HG02588 (cell line): ENCODE measurements at regions not wholly inside any gene's neighbourhood (a gene's known extent, or its start where the extent isn't known, plus 50 kb on each side); places are given as distances from the start of the nearest gene placed in this dataset.
A peak's percentile ranks its signal among the peaks of the same experiment; 100 is the strongest.

Source experiments
- ATAC-seq: cut with Tn5 transposase; IDR thresholded peaks from one replicate; pipeline ENCODE4 v1.9.1; 2021; ENCODE audit warnings: mild to moderate bottlenecking, moderate library complexity; ENCODE audit not compliant: unreplicated experiment

- no peak for ATAC-seq
Observed at GRCh38 chr9:94159069-94159939, 75.0 kb downstream of the PTPDC1 start.

- ATAC-seq, result no peak
Observed at GRCh38 chr9:94160594-94161501, 76.6 kb downstream of the PTPDC1 start.

- no peak for ATAC-seq
Observed at GRCh38 chr9:94161673-94162072, 77.4 kb downstream of the PTPDC1 start.

GRCh38 chr9:94164806-94165549 is 80.7 kb downstream of the PTPDC1 start:
- no peak for ATAC-seq

- peak; percentile 89 for ATAC-seq
Observed at GRCh38 chr9:94165592-94166235, 81.5 kb downstream of the PTPDC1 start.

GRCh38 chr9:94166236-94166975 is 82.1 kb downstream of the PTPDC1 start:
- ATAC-seq, result peak; percentile 55

GRCh38 chr9:94166976-94167346 is 82.7 kb downstream of the PTPDC1 start:
- ATAC-seq, result no peak

GRCh38 chr9:94167376-94167890 is 83.2 kb downstream of the PTPDC1 start:
- ATAC-seq, result no peak

- no peak for ATAC-seq
Observed at GRCh38 chr9:94168203-94169000, 84.1 kb downstream of the PTPDC1 start.

- ATAC-seq, result no peak
Observed at GRCh38 chr9:94169968-94170367, 85.7 kb downstream of the PTPDC1 start.

- no peak for ATAC-seq
Observed at GRCh38 chr9:94173632-94174031, 85.5 kb upstream of the ZNF169 start.

- no peak for ATAC-seq
Observed at GRCh38 chr9:94174164-94174563, 84.9 kb upstream of the ZNF169 start.

- ATAC-seq, result no peak
Observed at GRCh38 chr9:94175669-94176068, 83.4 kb upstream of the ZNF169 start.

- no peak for ATAC-seq
Observed at GRCh38 chr9:94176608-94177007, 82.5 kb upstream of the ZNF169 start.

- peak; percentile 65 for ATAC-seq
Observed at GRCh38 chr9:94178927-94179326, 80.2 kb upstream of the ZNF169 start.

GRCh38 chr9:94181408-94182181 is 77.5 kb upstream of the ZNF169 start:
- no peak for ATAC-seq

GRCh38 chr9:94182532-94182931 is 76.6 kb upstream of the ZNF169 start:
- no peak for ATAC-seq
